GM12878 (cell line): ENCODE measurements at regions not wholly inside any gene's neighbourhood (a gene's known extent, or its start where the extent isn't known, plus 50 kb on each side); places are given as distances from the start of the nearest gene placed in this dataset.
A peak's percentile ranks its signal among the peaks of the same experiment; 100 is the strongest.

ENCODE experiments used
- ATF7 ChIP-seq: fragments of 450-650 bp; IDR thresholded peaks from 2 replicates; pipeline ENCODE4 v1.6.1; 2016; ENCODE audit warnings: low read depth, mild to moderate bottlenecking
- BCL11A ChIP-seq: IDR thresholded peaks from 2 replicates; pipeline ENCODE4 v1.6.1; 2011; ENCODE audit warnings: low read depth, low read length
- GATAD2B ChIP-seq: fragments of 450-650 bp; conservative IDR thresholded peaks from 2 replicates; pipeline ENCODE4 v1.6.1; 2017; ENCODE audit warnings: low read depth, mild to moderate bottlenecking, moderate library complexity
- HSF1 ChIP-seq: fragments of 150-350 bp; IDR thresholded peaks from 2 replicates; pipeline ENCODE4 v1.6.1; 2014; ENCODE audit warnings: mild to moderate bottlenecking, low read depth, low read length
- MYB ChIP-seq: fragments of 150-350 bp; IDR thresholded peaks from 2 replicates; pipeline ENCODE4 v1.6.1; 2014; ENCODE audit warnings: mild to moderate bottlenecking, low read depth, low read length, borderline replicate concordance
- NR2F1 ChIP-seq: fragments of 450-650 bp; conservative IDR thresholded peaks from 2 replicates; pipeline ENCODE4 v1.6.1; 2017; ENCODE audit warnings: mild to moderate bottlenecking
- POLR2AphosphoS5 ChIP-seq: IDR thresholded peaks from 2 replicates; pipeline ENCODE4 v1.6.1; 2011; ENCODE audit warnings: mild to moderate bottlenecking, low read length, inconsistent platforms
- RCOR1 ChIP-seq: conservative IDR thresholded peaks from 2 replicates; pipeline ENCODE4 v1.6.1; 2012; ENCODE audit warnings: low read depth, low read length, improper control_type of control experiment
- REST ChIP-seq: IDR thresholded peaks from 2 replicates; pipeline ENCODE4 v1.6.1; 2012; ENCODE audit warnings: mild to moderate bottlenecking, low read depth, low read length
- RFX5 ChIP-seq: IDR thresholded peaks from 2 replicates; pipeline ENCODE4 v1.6.1; 2011; ENCODE audit warnings: low read depth, low read length, improper control_type of control experiment
- SMAD1 ChIP-seq: fragments of 450-650 bp; IDR thresholded peaks from 2 replicates; pipeline ENCODE4 v1.6.1; 2018; ENCODE audit warnings: mild to moderate bottlenecking, low read depth; ENCODE audit not compliant: partially characterized antibody
- SREBF1 ChIP-seq: IDR thresholded peaks from 2 replicates; pipeline ENCODE4 v1.6.1; 2012; ENCODE audit warnings: mild to moderate bottlenecking, low read length
- TCF7 ChIP-seq: IDR thresholded peaks from 2 replicates; pipeline ENCODE4 v1.6.1; 2014; ENCODE audit warnings: antibody characterized with exemption, borderline replicate concordance
- TF ChIP-seq, protein P1 (sequence below): IDR thresholded peaks from 2 replicates; pipeline ENCODE4 v1.6.1; 2011; ENCODE audit warnings: low read depth, low read length, improper control_type of control experiment, borderline replicate concordance
- TF ChIP-seq, protein P2 (sequence below): fragments of 450-650 bp; IDR thresholded peaks from 2 replicates; pipeline ENCODE4 v1.6.1; 2017; ENCODE audit warnings: borderline replicate concordance
- TF ChIP-seq, protein P3 (sequence below): fragments of 450-650 bp; formaldehyde crosslinking; IDR thresholded peaks from 2 replicates; pipeline ENCODE4 v1.5.0; 2022; ENCODE audit warnings: mild to moderate bottlenecking, missing genetic modification characterization
- TF ChIP-seq, protein P4 (sequence below): IDR thresholded peaks from 2 replicates; pipeline ENCODE4 v1.6.1; 2012; ENCODE audit warnings: low read depth, low read length, improper control_type of control experiment

DNA sequence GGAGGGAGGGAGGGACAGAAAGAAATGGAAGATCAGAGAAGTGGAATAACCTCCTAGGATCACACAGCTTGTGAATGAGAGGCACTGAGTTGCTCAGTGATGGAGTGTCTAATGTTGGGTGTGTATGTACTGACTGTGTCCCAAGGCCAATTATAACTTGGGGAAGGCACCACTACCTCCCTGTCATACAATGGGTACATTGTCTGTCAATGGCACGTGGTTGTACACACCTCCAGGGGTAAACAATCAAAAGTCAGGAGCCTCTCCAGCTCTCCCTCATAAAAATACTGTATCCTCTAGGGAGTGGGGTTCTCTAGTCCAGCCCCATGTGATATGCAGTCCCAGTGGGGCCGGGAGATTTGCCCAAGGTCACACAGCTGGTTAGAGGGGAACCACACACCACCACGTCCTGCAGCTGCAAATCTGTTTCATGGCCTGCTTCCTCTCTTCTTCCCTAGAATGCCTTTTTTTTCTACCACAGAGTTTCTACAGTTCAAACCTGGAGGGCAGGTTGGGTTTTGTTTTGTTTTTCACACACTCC lies 112.5 kb downstream of the SNX5 start (continued):
- no peak for TF ChIP-seq MYB
- TF ChIP-seq, protein P1, sequence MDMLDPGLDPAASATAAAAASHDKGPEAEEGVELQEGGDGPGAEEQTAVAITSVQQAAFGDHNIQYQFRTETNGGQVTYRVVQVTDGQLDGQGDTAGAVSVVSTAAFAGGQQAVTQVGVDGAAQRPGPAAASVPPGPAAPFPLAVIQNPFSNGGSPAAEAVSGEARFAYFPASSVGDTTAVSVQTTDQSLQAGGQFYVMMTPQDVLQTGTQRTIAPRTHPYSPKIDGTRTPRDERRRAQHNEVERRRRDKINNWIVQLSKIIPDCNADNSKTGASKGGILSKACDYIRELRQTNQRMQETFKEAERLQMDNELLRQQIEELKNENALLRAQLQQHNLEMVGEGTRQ: peak; percentile 19; the same call in 1 of the 2 replicates
- 0 out of 2 replicates have a peak, but pooled peaks have one; percentile 41 for TF ChIP-seq POLR2AphosphoS5
- no peak for TF ChIP-seq REST
- TF ChIP-seq, protein P2, sequence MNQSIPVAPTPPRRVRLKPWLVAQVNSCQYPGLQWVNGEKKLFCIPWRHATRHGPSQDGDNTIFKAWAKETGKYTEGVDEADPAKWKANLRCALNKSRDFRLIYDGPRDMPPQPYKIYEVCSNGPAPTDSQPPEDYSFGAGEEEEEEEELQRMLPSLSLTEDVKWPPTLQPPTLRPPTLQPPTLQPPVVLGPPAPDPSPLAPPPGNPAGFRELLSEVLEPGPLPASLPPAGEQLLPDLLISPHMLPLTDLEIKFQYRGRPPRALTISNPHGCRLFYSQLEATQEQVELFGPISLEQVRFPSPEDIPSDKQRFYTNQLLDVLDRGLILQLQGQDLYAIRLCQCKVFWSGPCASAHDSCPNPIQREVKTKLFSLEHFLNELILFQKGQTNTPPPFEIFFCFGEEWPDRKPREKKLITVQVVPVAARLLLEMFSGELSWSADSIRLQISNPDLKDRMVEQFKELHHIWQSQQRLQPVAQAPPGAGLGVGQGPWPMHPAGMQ: peak; percentile 3; the same call in 1 of the 2 replicates
- TF ChIP-seq SMAD1: no peak
- 0 out of 2 replicates have a peak, but pooled peaks have one; percentile 48 for TF ChIP-seq HSF1
- no peak for TF ChIP-seq RFX5
- TF ChIP-seq ATF7: peak; percentile 51
- TF ChIP-seq RCOR1: no peak
- TF ChIP-seq SREBF1: no peak
- TF ChIP-seq GATAD2B: peak; percentile 79
- peak; percentile 30; the same call in 1 of the 2 replicates for TF ChIP-seq TCF7
- TF ChIP-seq, protein P3, sequence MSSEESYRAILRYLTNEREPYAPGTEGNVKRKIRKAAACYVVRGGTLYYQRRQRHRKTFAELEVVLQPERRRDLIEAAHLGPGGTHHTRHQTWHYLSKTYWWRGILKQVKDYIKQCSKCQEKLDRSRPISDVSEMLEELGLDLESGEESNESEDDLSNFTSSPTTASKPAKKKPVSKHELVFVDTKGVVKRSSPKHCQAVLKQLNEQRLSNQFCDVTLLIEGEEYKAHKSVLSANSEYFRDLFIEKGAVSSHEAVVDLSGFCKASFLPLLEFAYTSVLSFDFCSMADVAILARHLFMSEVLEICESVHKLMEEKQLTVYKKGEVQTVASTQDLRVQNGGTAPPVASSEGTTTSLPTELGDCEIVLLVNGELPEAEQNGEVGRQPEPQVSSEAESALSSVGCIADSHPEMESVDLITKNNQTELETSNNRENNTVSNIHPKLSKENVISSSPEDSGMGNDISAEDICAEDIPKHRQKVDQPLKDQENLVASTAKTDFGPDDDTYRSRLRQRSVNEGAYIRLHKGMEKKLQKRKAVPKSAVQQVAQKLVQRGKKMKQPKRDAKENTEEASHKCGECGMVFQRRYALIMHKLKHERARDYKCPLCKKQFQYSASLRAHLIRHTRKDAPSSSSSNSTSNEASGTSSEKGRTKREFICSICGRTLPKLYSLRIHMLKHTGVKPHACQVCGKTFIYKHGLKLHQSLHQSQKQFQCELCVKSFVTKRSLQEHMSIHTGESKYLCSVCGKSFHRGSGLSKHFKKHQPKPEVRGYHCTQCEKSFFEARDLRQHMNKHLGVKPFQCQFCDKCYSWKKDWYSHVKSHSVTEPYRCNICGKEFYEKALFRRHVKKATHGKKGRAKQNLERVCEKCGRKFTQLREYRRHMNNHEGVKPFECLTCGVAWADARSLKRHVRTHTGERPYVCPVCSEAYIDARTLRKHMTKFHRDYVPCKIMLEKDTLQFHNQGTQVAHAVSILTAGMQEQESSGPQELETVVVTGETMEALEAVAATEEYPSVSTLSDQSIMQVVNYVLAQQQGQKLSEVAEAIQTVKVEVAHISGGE (CRISPR knock-in tag): no peak
- peak; percentile 84 for TF ChIP-seq BCL11A
- peak; percentile 98 for TF ChIP-seq NR2F1
- TF ChIP-seq, protein P4, sequence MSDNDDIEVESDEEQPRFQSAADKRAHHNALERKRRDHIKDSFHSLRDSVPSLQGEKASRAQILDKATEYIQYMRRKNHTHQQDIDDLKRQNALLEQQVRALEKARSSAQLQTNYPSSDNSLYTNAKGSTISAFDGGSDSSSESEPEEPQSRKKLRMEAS: no peak
